Left hindlimb (tissue), 1 donor: ENCODE measurements at regions not wholly inside any gene's neighbourhood (a gene's known extent, or its start where the extent isn't known, plus 50 kb on each side); places are given as distances from the start of the nearest gene placed in this dataset.

Experiments
- DNase-seq: peaks from one replicate; pipeline ENCODE4 v3.0.0-alpha.2; 2018

DNA sequence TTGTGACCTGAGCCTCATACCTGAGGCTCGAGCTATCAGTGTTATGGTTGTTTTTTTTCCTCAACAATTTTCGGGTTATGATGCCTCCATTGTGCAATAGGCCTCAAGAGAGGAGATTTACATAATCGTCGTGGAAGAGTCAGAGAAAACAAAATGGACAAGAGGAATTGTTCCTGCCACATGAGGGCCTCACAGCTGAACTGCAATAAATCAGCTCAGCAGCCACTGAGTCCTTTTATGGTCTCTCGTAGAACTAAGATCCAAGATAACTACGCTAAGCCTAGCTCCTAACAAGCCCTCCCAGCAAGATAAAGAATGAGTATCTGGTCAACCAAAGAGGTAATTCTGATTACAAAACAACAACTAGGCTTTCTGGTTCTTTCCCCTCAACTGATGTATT, 336.8 kb downstream of the WDR11 start:
- no peak for DNase-seq

DNA sequence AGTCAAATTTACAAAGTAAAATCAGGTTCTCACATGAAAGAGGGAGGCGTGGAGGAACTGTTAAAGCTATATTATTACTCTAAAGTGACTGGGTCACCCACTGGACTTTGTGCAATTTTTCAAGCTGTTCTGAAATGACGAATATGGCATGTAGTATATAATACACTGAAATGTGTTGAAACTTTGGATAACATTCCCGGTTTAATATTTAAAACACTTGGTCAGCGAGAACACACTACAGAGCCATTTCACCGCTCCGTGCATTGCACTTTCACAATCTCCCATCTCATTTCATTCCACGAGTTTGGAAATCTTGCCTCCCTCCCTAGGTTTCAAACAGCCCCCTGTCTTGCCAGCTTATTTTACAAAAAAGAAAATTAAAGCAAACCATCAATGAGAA, 337.9 kb downstream of the WDR11 start:
- DNase-seq = no peak

DNA sequence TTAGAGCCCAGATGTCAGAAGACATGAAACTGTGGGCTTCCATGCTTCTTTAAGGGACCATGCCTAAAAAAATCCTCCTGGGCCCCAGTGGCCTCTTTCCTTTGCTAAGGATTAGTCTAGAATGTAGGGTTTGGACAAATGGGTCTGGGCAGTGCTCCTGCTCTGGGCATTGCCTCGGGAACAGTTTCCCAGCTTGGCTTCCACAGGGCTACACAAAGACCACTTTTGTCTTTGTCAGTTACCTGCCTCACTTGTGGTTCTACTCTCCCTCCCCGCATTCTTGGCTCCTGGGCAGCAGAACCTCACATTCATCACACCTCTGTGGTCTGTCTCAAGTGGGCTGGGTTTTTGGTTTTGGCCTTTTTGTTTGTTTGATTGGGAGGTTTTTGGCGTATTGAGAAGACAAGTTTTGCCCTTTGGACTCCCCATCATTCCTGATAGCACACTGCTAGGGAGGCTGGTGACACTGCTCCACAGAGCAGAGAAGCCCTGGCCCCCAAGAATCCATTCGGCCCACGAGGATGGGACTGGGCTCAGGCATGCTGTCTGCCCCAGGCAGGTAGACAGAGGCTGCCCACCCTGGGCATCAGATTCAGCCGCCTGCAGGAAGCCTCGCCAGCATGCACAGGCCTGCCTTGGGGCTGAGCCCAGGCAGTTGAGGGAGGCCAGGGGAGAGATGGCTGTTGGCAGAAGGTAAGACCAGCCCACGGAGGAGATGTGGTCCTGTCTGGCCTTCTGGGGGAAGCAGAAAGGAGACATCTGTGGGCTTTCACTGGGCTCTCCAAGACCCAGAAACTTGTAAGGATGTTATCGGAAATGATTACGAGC, 343.7 kb downstream of the WDR11 start:
- DNase-seq = no peak

DNA sequence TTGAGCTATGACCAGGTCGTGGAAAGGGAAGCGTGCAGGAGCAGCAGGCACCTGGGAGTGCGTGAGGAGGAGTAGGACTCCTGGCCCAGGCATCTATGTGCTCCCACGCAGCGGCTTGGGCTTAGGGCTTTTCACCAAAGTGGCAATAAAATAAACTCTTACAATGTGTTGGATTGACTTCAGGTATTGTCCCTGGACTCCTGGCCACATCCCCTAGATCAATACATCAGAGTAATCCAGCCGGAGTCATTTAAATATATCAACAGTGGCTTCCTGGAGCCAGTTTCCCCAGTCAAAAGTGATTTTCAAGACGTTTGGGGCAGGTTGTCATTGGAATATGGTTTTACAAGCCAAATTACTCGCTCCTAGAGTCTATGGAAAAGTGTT, 344.4 kb downstream of the WDR11 start:
- no peak for DNase-seq

DNA sequence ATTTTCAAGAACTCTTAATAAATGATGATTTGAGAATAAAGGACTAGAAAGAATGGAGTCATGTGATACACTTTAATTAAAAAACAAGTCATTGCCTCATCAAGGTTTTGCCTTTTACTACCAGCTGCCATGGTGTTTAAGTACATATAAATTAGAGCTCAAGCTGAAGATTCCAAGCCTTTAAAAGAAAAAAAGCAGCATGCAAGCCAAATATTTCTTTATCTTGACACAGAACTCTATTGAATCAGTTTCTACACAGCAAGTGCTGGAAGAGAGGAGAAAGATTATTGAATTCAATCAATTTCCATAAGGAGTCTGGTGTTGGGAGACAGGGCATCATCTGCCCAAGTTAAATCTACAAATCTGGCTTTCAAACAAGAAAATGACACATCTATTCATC, 347.9 kb downstream of the WDR11 start:
- DNase-seq = no peak

DNA sequence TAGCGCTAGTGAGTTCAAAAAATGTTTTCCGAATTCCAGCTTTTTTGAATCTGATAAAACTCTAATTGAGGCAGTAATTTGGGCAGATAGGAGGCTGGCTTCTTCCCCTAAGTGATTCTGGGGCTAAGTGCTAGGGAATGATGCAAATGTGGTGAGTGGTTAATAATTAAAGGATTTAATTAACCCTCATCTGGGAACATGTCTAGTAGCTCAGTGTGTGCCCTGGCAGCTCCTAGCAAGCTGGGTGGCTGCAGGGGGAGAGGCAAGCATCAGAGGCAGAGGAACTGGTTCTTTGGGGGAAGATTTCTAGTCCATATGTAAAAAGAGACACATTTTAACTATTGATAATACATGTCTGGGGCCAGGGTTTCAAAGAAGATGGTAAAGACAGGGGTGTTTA, 354.5 kb downstream of the WDR11 start:
- DNase-seq = no peak

DNA sequence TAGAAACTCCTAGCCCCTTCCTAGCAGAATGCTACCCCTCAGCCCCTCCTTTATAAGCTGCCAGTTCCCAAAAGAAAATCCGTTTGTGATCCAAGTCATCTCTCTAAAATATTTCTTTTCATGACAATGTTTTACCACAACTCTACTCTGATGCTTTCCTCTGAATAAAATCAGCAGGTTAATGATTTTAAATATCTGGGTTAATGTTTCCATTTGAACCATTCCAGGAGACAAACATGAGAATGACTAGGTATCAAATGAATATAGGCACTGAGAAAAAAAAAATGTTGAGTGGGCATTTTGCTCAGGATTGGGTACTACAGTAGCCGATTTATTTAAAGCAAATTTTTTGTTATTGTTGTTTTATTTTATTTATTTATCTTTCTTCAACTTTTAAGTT, 360.3 kb downstream of the WDR11 start:
- DNase-seq = no peak

DNA sequence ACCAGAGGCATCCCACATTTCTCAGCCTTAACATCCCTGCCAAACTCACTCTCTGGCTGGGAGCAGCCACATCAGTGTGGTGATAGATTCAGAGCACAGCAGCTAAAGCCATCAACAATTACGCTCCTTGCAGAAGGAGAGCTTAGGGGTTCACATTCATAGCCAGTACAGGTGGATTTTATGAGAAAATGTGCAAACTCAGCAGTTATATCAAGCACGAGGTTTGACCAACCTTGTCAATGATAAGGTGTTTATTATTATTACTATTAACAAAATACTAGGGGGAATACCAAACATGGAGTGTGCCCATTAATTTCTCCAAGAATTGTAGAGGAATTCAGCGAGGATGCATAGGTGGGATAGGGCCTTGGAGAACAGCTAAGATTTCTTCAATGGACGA, 362.3 kb downstream of the WDR11 start:
- no peak for DNase-seq

DNA sequence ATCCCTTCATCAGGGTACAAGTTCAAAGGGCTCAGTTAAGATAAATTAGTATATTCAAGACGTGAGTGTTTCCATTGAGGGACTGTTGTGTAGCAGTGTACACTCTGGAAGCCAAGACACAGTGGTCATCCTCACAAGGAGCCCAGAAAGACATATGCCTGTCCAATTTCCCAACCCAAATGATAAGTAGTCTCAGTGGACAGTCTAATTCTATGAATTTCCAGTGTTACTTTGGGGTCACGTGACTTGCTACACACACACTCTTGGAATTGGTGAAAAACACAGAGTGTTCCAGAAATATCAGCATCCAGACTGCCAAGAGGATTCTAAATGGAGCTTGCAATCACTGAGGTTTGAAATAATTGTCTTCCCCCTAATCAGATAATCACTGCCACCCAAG, 365.1 kb downstream of the WDR11 start:
- DNase-seq = no peak

DNA sequence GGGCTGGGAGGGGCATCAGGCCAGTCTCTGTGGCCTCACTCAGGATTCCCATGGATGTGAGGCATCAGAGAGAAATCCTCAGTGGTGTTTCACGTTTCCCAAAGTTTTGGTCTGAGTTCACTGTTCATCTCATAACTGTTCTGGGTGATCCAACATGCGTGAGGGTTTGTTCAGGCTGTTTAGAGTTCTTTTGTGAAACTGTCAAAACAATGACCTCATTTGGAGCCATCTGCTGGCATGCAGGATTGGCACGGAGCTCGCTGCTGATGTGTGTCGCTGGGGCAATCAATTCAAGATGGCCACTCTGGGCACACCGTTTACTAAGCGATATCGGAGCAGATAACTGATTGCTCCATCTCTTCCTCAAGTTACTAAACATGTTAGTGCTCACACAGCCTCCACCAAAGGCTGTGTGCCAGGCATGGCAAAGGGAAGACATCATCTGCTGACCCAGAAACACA, 365.6 kb downstream of the WDR11 start:
- DNase-seq = no peak

DNA sequence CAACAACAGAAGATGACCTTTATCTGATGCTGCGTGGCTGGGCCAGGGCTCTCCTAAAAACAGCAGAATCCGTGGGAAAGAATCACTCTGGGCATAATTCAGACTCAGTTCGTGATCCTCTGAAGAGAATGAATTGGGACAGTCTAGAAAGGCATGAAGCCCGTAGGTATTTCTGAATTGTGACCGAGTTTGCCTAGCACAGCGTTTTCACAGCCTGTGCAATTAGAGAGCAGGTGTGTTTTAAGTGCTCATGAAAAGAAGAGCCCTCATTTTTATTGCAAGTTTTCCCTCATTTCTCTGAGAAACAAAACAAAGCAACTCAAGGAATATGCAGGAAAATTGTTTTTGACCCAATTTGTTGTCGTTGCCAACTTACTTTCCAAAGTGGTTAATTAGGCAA, 366.2 kb downstream of the WDR11 start:
- DNase-seq = no peak

DNA sequence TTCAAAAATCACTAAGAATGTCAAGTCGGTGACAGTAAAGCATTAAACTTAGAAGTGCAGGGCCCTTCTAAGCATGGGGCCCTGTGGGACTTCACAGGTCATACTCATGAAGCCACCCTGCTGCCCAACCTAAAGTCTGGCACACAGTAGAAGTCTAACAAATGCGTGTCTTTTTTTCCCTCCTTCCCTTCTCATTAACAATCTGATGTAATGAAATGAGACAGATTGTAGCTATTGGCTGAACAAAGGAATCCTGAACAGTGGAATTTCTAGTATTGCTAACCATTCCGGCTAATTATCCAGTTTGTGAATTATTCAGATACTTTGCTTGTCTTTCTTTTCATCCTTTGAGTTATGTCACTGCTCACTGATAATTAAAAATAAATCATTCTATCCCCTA, 369.9 kb downstream of the WDR11 start:
- no peak for DNase-seq

DNA sequence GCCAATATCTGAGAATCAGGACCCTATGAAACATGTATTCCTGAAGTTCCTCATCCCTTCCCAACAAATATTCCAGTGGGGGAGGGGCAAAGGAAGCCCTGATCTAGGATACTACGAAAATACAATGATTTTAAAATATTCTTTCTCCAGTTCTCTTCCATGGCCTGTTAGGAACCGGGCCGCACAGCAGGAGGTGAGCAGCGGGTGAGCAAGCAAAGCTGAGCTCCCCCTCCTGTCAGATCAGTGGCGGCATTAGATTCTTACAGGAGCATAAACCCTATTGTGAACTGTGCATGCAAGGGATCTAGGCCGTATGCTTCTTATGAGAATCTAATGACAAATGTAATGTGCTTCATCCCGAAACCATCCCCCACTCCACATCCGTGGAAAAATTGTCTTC, 370.8 kb downstream of the WDR11 start:
- DNase-seq = no peak

DNA sequence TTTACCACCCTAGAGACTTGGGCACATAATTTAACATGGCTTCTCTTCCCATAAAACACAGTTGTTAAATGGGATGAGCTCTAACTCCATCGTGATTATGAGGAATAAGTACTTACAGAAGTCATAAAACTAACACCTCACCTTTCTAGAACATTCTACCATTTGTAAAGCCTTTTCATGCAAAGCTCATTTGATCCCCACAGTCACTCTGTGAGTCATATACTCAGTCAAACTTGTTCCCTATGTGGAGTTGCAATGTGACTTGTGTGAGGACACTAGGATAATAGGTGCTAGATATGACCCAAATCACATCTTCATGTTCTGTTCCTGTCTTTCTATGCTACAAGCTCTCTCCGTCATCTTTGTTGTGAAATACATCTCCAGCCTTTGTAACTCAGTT, 371.7 kb downstream of the WDR11 start:
- DNase-seq = no peak

DNA sequence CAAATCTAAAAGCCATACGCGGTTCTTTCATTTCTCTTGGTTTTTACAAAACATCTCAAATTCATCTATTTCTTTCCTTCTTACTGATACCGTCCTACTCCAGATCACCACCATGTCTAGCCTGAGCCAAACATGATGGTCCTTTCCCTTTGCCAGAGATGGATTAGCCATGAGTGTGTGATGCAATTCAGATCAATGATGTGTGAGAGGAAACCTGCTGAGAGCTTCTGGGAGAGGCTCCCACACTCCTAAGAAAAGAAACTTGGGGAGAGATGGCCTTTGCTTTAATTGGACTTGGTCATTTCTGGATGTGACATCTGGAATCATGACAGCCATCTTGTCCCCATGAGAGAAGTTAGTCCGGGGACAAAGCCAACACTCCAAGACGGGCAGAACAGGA, 367.2 kb downstream of the FGFR2 start:
- no peak for DNase-seq

DNA sequence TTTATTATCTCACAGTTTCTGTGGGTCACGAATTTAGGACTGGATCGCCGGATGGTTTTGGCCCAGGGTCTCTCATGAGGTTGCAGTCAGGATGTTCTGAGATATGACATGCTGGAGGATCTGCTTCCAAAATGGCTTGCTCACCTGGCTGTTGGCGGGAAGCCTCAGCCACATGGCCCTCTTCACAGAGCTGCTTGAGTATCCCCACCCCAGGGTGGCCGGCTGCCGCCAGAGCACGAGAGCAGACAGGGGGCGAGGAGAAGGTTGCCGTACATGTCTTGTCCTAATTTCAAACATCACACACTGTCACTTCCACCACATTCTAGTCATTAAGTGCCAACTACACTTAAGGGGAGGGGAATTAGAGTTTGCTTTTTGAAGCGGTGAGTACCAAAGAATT, 365.8 kb downstream of the FGFR2 start:
- DNase-seq = no peak

DNA sequence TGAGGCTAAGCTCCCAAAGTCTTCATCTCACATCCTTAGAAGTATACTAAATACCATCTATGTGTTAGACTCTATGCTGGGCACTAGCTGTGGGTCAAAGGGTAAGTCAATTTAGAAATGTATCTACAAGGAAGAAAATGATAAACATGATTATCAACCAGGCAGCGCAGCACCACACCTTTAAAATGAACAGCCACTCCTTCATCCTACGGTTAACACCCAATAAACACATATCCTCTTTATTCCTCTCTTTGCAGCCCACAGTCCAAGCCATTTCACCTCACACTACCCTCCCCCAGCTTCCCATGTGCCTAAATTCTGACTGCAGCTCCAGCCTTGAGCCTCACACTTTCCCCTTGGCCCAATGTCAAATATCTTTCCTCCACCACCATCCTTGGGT, 362.6 kb downstream of the FGFR2 start:
- no peak for DNase-seq

DNA sequence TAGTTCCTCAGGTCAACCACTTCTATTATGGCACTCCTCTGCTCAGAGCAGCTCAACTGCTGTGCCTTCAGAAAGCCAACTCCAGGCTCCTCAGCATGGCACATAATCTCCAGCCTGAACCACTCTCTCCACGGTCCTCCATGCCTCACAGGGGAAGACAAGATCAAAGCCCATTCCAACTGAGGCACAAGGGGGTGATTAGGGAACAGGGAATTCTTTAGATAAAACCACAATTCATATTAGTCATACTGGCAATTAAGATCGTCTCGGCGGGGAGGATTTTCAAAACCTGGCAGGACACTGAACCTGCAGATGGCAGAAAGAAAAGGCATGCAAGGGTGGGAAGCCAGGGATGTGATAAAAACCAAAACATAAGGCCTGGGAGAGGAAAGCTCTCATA, 361.6 kb downstream of the FGFR2 start:
- DNase-seq = no peak

DNA sequence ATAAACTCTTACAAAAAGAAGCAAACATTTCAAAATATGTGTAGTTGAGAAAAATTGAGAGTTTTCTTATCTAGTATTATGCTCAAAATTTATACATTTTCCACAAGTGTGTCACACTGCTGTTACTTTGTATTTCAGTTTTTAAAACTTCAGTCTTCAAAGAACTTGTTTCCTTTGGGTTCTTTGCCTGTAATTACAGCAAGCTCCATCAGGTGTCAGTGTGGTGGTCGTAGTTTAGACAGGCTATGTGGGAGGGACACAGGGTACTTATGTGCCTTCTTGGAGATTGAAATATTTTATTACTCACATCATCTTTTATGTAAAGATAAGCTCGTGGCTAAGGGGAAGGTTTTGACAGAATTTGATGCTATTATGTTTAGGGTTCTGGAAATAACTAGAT, 360.5 kb downstream of the FGFR2 start:
- DNase-seq = no peak

DNA sequence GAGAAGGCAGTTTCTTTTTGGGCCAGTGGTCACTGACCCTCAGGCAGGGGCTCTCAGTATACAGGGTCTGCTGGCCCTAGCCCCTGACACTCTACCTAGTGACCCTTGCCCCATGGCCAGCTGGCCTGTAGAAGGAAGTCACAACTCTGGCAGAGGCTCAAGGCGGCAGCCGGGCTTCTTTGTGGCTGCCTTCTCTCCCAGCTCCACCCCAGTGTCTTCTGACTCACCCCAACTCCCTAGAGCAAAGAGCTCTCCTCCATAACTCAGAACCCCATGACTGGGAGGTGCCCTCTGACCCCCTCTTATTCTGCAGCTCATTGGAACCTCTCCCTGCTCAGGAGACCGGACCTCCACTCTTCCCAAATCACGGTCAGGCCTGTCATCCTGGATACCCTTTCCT, 358.2 kb downstream of the FGFR2 start:
- DNase-seq = no peak

DNA sequence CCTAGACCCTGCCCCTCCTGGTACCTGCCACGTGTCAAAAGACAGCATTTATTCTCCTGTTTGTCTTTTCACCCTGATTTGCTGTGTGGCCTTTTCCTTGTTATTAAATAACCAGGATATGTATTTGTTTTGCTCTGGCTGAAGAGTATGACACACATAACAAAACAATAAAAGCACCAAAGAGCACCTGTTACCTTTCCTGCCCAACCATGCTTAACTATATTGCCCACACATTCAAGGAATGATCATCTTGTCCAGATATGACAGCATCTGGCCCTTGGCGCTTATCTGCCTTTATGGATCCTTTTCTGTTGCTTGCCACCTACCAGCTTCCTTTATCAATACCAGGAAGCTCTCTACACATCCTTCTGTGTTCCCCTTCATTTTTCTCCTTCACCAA, 357.7 kb downstream of the FGFR2 start:
- DNase-seq = no peak

DNA sequence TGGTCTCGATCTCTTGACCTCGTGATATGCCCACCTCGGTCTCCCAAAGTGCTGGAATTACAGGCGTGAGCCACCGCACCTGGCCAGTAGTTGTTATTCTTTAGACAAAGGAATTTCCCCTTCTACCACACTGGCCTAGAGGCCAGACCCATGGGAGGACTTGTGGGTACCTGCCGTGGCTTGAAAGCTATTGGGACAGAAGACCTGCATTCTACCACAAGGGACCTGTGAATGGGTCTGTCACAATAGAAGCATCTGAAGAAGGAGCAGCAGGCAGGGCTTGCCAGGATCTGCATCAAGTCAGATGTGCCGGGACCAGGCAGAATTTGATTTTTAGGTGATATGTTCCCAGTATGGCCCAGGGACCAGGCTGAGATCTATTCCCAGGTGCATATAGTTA, 356.9 kb downstream of the FGFR2 start:
- DNase-seq = no peak

DNA sequence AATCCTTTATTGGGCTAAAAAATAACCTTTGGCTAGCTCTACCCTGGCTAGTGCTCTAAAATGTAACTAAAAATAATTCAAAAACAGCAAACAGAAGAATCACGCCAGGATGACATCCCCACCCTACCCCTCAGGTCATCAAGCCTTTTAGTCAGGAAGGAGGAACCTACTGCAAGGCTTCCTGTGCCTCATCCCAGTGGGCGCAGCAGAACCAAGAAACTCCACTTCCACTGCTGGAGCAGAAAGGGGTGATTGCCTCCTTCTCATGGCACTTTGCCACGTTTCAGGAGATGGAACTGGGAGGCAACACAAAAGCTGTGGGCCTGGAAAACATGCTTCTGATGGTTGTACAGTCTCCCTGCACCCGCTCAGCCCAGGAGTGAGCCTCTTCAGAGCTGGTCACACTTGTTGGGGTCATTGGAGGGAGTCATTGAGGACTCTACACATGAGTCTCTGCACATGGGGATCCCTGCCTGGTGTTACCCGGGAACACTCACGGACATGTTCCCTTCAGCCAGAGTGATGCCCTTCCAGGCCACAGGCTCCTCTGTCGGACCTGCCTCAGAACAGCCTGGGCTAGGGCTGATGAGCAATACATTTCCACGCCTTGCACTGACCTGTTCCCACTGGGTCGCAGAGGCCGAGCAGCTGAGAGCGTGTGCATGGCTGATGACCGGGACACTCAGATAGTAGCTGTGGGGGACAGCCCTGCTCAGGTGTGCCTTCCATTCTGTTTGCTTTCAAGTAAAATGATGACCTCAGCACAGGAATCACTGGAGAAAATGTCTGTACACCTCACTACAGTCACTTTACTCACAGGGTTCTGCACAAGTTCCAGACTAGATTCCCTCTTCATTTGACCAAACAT, 355.3 kb downstream of the FGFR2 start:
- DNase-seq = no peak

DNA sequence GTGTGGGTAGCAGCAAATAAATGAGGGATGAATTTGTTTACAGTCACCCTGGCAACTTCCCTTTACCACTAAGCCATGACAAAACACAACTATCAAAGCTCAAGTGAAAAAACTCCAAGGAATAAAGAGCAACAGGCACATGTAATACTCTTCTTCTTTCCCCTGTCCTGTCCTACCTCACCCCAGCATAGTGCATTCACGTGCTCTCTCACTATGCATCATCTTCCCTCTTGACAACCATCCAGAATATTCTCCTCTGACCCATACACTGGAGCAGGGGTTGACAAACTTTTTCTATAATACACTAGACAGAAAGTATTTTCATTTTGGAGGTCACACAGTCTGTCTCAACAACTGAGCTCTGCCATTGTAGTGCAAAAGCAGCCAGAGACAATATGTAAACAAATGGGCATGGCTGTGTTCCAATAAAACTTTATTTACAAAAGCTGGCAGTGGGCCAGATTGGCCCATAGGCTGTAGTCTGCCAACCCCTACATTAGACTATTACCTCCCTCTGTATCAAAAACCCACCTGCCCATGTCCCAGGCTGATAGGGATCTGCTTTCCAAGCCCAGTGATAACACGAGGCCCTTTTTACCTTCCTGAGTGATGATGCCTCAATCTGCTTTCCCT, 354.5 kb downstream of the FGFR2 start:
- DNase-seq = no peak
